ENCODE measurements at regions not wholly inside any gene's neighbourhood (a gene's known extent, or its start where the extent isn't known, plus 50 kb on each side); places are given as distances from the start of the nearest gene placed in this dataset.

DNA sequence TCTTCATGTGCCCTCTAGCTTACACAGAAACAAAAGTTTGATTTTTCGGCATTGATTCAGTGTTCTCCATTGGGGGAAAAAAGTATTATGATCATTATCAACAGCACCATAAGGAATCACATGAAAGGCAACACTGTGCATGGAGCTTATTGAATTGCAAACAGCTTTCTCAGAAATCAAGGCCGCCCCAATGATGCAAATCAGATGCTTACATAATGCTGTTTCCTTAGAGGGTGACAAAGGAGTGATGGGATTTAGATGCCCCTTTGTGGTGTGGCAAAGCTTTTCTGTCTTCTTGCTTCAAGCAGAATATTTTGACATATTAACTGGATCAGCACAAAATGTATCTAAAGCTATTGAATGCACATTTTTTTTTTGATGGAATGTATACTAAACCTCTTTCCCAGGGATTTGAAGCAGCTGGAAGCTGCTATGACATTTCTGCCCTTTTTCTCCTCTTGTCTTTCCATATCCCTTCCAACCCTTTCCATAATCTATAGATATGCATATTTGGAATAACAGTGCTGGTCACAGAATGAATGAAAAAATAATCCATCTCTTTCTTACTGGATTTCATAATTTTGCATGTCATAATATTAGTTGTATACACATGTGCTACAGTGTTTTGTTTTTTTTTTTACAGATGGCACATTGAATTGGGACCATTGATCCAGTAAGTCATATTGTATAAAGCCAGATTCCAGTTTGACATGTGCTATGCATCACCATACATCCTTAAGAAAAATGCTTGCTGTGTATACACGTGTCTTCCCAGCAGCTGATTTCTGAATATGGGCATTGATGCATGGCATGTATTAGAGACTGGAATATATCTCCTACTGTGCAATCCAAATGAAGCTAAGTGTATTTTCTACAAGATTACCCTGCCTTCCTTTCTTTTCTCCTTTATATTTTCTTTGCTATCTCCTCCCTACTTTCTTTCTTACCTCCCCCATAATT, 259.7 kb upstream of the DCN start:
- no peaks in the 10 kb centered on the region for H3K4me1 Mint-ChIP-seq (ENCODE audit: low read depth, unreplicated experiment)
- no TSS peak for BruUV-seq (replicated peaks)
- no peaks in the 10 kb centered on the region for H3K9me3 Mint-ChIP-seq (ENCODE audit: unreplicated experiment)
- no peak overlapping the region for H3K4me3 Mint-ChIP-seq (ENCODE audit: unreplicated experiment)
- no peaks in the 10 kb centered on the region for H3K27me3 Mint-ChIP-seq (ENCODE audit: insufficient read depth, unreplicated experiment)
- Histone ChIP-seq H3K4me1 (no peaks in the 10 kb centered on the region), H3K36me3 (ENCODE audit: control insufficient read depth, insufficient read depth, low read length) (no peaks in the 10 kb centered on the region), H3K9me3 (no peaks in the 10 kb centered on the region), H3K27me3 (replicated peaks; ENCODE audit: control insufficient read depth, insufficient read depth, low read length) (no peaks in the 10 kb centered on the region), H3K4me3 (ENCODE audit: low read depth, low read length) (no peak overlapping the region)
- DNase-seq: no peak
- no peaks in the 10 kb centered on the region for H3K36me3 Mint-ChIP-seq (ENCODE audit: insufficient read depth, unreplicated experiment)
- TF ChIP-seq CTCF (IDR thresholded peaks at IDR 0.05; ENCODE audit: insufficient read depth in 1 of 2, low read depth in 1 of 2, low read length in 1 of 2, severe bottlenecking in 1 of 2, unreplicated experiment in 1 of 2): no peak
- ChIA-PET CTCF (no interaction called here), POLR2A (no interaction called here)
- intact Hi-C loops (cut with micrococcal nuclease; ENCODE audit: unreplicated experiment): no loop called here
- no peak overlapping the region for H3K27ac Mint-ChIP-seq (ENCODE audit: unreplicated experiment)

- Histone ChIP-seq H3K9me3 (no peaks in the 10 kb centered on the region), H3K27me3 (replicated peaks; ENCODE audit: control insufficient read depth, insufficient read depth, low read length) (no peaks in the 10 kb centered on the region), H3K36me3 (ENCODE audit: control insufficient read depth, insufficient read depth, low read length) (no peaks in the 10 kb centered on the region), H3K4me3 (ENCODE audit: low read depth, low read length) (no peak overlapping the region), H3K4me1 (no peaks in the 10 kb centered on the region)
- Mint-ChIP-seq H3K36me3 (ENCODE audit: insufficient read depth, unreplicated experiment) (no peaks in the 10 kb centered on the region), H3K4me1 (ENCODE audit: low read depth, unreplicated experiment) (no peaks in the 10 kb centered on the region), H3K4me3 (ENCODE audit: unreplicated experiment) (no peak overlapping the region), H3K27me3 (ENCODE audit: insufficient read depth, unreplicated experiment) (no peaks in the 10 kb centered on the region), H3K9me3 (ENCODE audit: unreplicated experiment) (no peaks in the 10 kb centered on the region), H3K27ac (ENCODE audit: unreplicated experiment) (no peak overlapping the region)
- ChIA-PET POLR2A (no interaction called here), CTCF (no interaction called here)
- no peak for DNase-seq
- no peak for TF ChIP-seq CTCF (IDR thresholded peaks at IDR 0.05; ENCODE audit: insufficient read depth in 1 of 2, low read depth in 1 of 2, low read length in 1 of 2, severe bottlenecking in 1 of 2, unreplicated experiment in 1 of 2)
- no TSS peak for BruUV-seq (replicated peaks)
- intact Hi-C loops (cut with micrococcal nuclease; ENCODE audit: unreplicated experiment): no loop called here
Measured at GRCh38 chr12:91441246-91441645, 258.6 kb upstream of the DCN start.

DNA sequence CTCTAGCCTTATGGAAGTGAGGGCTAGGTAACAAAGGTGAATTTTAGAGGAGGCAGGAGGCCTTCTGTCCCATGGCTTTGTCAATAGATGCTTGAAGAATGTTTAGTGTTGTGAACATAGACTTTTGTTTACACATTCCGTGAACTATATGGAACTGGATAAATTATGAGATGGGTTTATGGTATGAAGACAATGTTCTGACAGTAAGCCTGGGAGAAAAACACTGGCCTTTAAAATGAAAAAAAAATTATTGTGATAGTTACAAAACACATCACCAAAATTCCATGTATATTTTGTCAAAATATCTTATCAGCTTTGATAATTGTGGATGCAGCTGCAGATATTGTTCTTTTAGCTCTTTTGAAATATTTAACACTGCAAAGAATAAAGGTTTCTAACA, 251.5 kb upstream of the DCN start:
- H3K4me3 ChIP-seq (ENCODE audit: low read depth, low read length): no peak overlapping the region
- H3K9me3 Mint-ChIP-seq (ENCODE audit: unreplicated experiment): no peaks in the 10 kb centered on the region
- no peaks in the 10 kb centered on the region for H3K27me3 Mint-ChIP-seq (ENCODE audit: insufficient read depth, unreplicated experiment)
- BruUV-seq (replicated peaks): no TSS peak
- H3K27me3 ChIP-seq (replicated peaks; ENCODE audit: control insufficient read depth, insufficient read depth, low read length): no peaks in the 10 kb centered on the region
- POLR2A ChIA-PET: no interaction called here
- H3K9me3 ChIP-seq: no peaks in the 10 kb centered on the region
- TF ChIP-seq CTCF (IDR thresholded peaks at IDR 0.05; ENCODE audit: insufficient read depth in 1 of 2, low read depth in 1 of 2, low read length in 1 of 2, severe bottlenecking in 1 of 2, unreplicated experiment in 1 of 2): no peak
- no peaks in the 10 kb centered on the region for H3K4me1 ChIP-seq
- DNase-seq: no peak
- no peaks in the 10 kb centered on the region for H3K4me1 Mint-ChIP-seq (ENCODE audit: low read depth, unreplicated experiment)
- no peak overlapping the region for H3K4me3 Mint-ChIP-seq (ENCODE audit: unreplicated experiment)
- no peak overlapping the region for H3K27ac Mint-ChIP-seq (ENCODE audit: unreplicated experiment)
- no peaks in the 10 kb centered on the region for H3K36me3 ChIP-seq (ENCODE audit: control insufficient read depth, insufficient read depth, low read length)
- intact Hi-C loops (cut with micrococcal nuclease; ENCODE audit: unreplicated experiment): no loop called here
- CTCF ChIA-PET: no interaction called here
- no peaks in the 10 kb centered on the region for H3K36me3 Mint-ChIP-seq (ENCODE audit: insufficient read depth, unreplicated experiment)
